ENCODE measurements at regions not wholly inside any gene's neighbourhood (a gene's known extent, or its start where the extent isn't known, plus 50 kb on each side); places are given as distances from the start of the nearest gene placed in this dataset.

- no peaks in the 10 kb centered on the region for H3K36me3 ChIP-seq (ENCODE audit: control insufficient read depth, insufficient read depth, low read length)
- no peak overlapping the region for H3K9ac ChIP-seq (ENCODE audit: low read length)
- no peaks in the 10 kb centered on the region for H3K9me3 ChIP-seq (ENCODE audit: control insufficient read depth, low read length)
- no peaks in the 10 kb centered on the region for H3K27me3 ChIP-seq (ENCODE audit: control insufficient read depth, insufficient read depth, low read length)
- H3K4me1 ChIP-seq (ENCODE audit: control insufficient read depth, insufficient read depth, low read length) = no peaks in the 10 kb centered on the region
- no peak overlapping the region for H3K4me3 ChIP-seq (ENCODE audit: low read length)
Observed at GRCh38 chr9:2284770-2285169, 269.6 kb downstream of the SMARCA2 start.

GRCh38 chr9:2285416-2286332, 270.5 kb downstream of the SMARCA2 start:
- H3K4me1 ChIP-seq (ENCODE audit: control insufficient read depth, insufficient read depth, low read length) = no peaks in the 10 kb centered on the region
- no peaks in the 10 kb centered on the region for H3K27me3 ChIP-seq (ENCODE audit: control insufficient read depth, insufficient read depth, low read length)
- no peaks in the 10 kb centered on the region for H3K9me3 ChIP-seq (ENCODE audit: control insufficient read depth, low read length)
- no peak overlapping the region for H3K9ac ChIP-seq (ENCODE audit: low read length)
- H3K4me3 ChIP-seq (ENCODE audit: low read length) = no peak overlapping the region
- no peaks in the 10 kb centered on the region for H3K36me3 ChIP-seq (ENCODE audit: control insufficient read depth, insufficient read depth, low read length)

DNA sequence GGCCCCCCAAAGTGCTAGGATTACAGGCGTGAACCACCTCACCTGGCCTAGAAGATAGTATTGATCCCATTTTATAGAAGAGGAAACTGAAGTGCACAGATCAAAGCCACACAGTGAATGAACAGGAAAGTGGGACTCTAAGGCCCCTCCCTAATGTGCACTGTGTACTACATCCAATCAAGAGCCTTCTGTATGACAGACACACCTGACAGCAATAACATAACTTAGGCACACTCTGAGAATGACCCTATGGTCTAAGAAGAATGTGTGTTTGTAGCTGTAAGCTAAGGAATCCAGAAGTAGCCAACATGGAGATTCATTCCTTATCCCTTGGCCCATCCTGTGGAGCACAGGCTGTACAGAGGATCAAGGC, 271.2 kb downstream of the SMARCA2 start:
- Histone ChIP-seq H3K4me3 (ENCODE audit: low read length) (no peak overlapping the region), H3K27me3 (ENCODE audit: control insufficient read depth, insufficient read depth, low read length) (no peaks in the 10 kb centered on the region), H3K9ac (ENCODE audit: low read length) (no peak overlapping the region), H3K36me3 (ENCODE audit: control insufficient read depth, insufficient read depth, low read length) (no peaks in the 10 kb centered on the region), H3K4me1 (ENCODE audit: control insufficient read depth, insufficient read depth, low read length) (no peaks in the 10 kb centered on the region), H3K9me3 (ENCODE audit: control insufficient read depth, low read length) (no peaks in the 10 kb centered on the region)

- H3K27me3 ChIP-seq (ENCODE audit: control insufficient read depth, insufficient read depth, low read length) = no peaks in the 10 kb centered on the region
- no peak overlapping the region for H3K4me3 ChIP-seq (ENCODE audit: low read length)
- no peaks in the 10 kb centered on the region for H3K9me3 ChIP-seq (ENCODE audit: control insufficient read depth, low read length)
- H3K9ac ChIP-seq (ENCODE audit: low read length) = no peak overlapping the region
- H3K4me1 ChIP-seq (ENCODE audit: control insufficient read depth, insufficient read depth, low read length) = peaks cover 4% of the 10 kb centered on the region
- H3K36me3 ChIP-seq (ENCODE audit: control insufficient read depth, insufficient read depth, low read length) = no peaks in the 10 kb centered on the region
Observed at GRCh38 chr9:2286825-2287455, 271.8 kb downstream of the SMARCA2 start.

- no peak overlapping the region for H3K9ac ChIP-seq (ENCODE audit: low read length)
- no peaks in the 10 kb centered on the region for H3K27me3 ChIP-seq (ENCODE audit: control insufficient read depth, insufficient read depth, low read length)
- no peaks in the 10 kb centered on the region for H3K36me3 ChIP-seq (ENCODE audit: control insufficient read depth, insufficient read depth, low read length)
- no peak overlapping the region for H3K4me3 ChIP-seq (ENCODE audit: low read length)
- H3K4me1 ChIP-seq (ENCODE audit: control insufficient read depth, insufficient read depth, low read length) = peaks cover 18% of the 10 kb centered on the region
- H3K9me3 ChIP-seq (ENCODE audit: control insufficient read depth, low read length) = no peaks in the 10 kb centered on the region
Observed at GRCh38 chr9:2288309-2288708, 273.2 kb downstream of the SMARCA2 start.

DNA sequence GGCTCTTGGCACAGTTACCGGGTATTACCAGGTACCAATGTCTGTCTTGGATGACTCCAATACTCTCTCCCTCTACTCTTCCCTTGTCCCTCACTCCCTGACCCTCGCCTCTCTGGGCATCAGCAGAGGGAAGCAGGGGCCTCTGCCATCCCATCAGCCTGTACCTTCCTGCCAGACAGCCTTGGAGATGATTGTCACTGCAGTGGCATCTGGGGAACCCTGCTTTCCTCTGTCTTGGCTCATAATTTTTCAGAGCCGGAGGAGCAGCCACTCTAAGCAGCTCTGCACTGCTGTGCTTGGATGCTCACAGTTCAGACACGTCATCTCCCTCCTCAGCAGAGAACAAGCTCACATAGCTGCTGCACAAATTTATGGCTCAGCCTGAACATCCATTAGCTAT, 274.1 kb downstream of the SMARCA2 start:
- Histone ChIP-seq H3K36me3 (ENCODE audit: control insufficient read depth, insufficient read depth, low read length) (no peaks in the 10 kb centered on the region), H3K4me3 (ENCODE audit: low read length) (no peak overlapping the region), H3K27me3 (ENCODE audit: control insufficient read depth, insufficient read depth, low read length) (no peaks in the 10 kb centered on the region), H3K4me1 (ENCODE audit: control insufficient read depth, insufficient read depth, low read length) (peaks cover 20% of the 10 kb centered on the region), H3K9me3 (ENCODE audit: control insufficient read depth, low read length) (no peaks in the 10 kb centered on the region), H3K9ac (ENCODE audit: low read length) (no peak overlapping the region)

DNA sequence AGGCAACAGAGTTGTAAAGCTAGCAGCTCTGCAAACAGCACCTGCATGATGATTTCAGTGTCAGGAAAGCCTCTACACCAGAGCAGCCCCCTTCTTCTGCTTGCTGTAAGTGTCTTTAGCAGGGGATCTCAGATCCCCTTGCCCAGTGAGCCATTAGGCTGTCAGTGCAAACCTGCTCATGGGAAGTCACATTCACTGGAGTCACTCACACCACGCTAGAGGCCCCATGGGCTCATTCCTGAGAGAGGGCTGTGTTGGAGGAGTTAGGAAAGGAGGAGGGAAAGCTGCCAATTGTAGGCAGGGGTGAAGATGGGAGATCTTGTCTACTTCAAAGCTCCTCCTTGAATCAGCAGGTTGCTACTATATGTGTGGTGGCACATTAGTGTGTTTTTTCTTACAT, 275.2 kb downstream of the SMARCA2 start:
- H3K9me3 ChIP-seq (ENCODE audit: control insufficient read depth, low read length) = no peaks in the 10 kb centered on the region
- no peak overlapping the region for H3K9ac ChIP-seq (ENCODE audit: low read length)
- no peaks in the 10 kb centered on the region for H3K27me3 ChIP-seq (ENCODE audit: control insufficient read depth, insufficient read depth, low read length)
- peaks cover 20% of the 10 kb centered on the region for H3K4me1 ChIP-seq (ENCODE audit: control insufficient read depth, insufficient read depth, low read length)
- H3K4me3 ChIP-seq (ENCODE audit: low read length) = no peak overlapping the region
- no peaks in the 10 kb centered on the region for H3K36me3 ChIP-seq (ENCODE audit: control insufficient read depth, insufficient read depth, low read length)

GRCh38 chr9:2291980-2292704, 277.0 kb downstream of the SMARCA2 start:
- no peak overlapping the region for H3K9ac ChIP-seq (ENCODE audit: low read length)
- no peaks in the 10 kb centered on the region for H3K9me3 ChIP-seq (ENCODE audit: control insufficient read depth, low read length)
- H3K4me3 ChIP-seq (ENCODE audit: low read length) = no peak overlapping the region
- H3K4me1 ChIP-seq (ENCODE audit: control insufficient read depth, insufficient read depth, low read length) = peaks cover 20% of the 10 kb centered on the region
- H3K27me3 ChIP-seq (ENCODE audit: control insufficient read depth, insufficient read depth, low read length) = no peaks in the 10 kb centered on the region
- H3K36me3 ChIP-seq (ENCODE audit: control insufficient read depth, insufficient read depth, low read length) = no peaks in the 10 kb centered on the region

GRCh38 chr9:2292733-2293132, 277.6 kb downstream of the SMARCA2 start:
- no peak overlapping the region for H3K4me3 ChIP-seq (ENCODE audit: low read length)
- H3K36me3 ChIP-seq (ENCODE audit: control insufficient read depth, insufficient read depth, low read length) = no peaks in the 10 kb centered on the region
- no peaks in the 10 kb centered on the region for H3K9me3 ChIP-seq (ENCODE audit: control insufficient read depth, low read length)
- no peak overlapping the region for H3K9ac ChIP-seq (ENCODE audit: low read length)
- peaks cover 20% of the 10 kb centered on the region for H3K4me1 ChIP-seq (ENCODE audit: control insufficient read depth, insufficient read depth, low read length)
- H3K27me3 ChIP-seq (ENCODE audit: control insufficient read depth, insufficient read depth, low read length) = no peaks in the 10 kb centered on the region

- Histone ChIP-seq H3K27me3 (ENCODE audit: control insufficient read depth, insufficient read depth, low read length) (no peaks in the 10 kb centered on the region), H3K36me3 (ENCODE audit: control insufficient read depth, insufficient read depth, low read length) (no peaks in the 10 kb centered on the region), H3K4me3 (ENCODE audit: low read length) (no peak overlapping the region), H3K4me1 (ENCODE audit: control insufficient read depth, insufficient read depth, low read length) (peaks cover 22% of the 10 kb centered on the region), H3K9me3 (ENCODE audit: control insufficient read depth, low read length) (no peaks in the 10 kb centered on the region), H3K9ac (ENCODE audit: low read length) (no peak overlapping the region)
Observed at GRCh38 chr9:2297771-2298170, 282.6 kb downstream of the SMARCA2 start.

GRCh38 chr9:2298217-2298616, 283.1 kb downstream of the SMARCA2 start:
- no peaks in the 10 kb centered on the region for H3K27me3 ChIP-seq (ENCODE audit: control insufficient read depth, insufficient read depth, low read length)
- no peak overlapping the region for H3K4me3 ChIP-seq (ENCODE audit: low read length)
- H3K36me3 ChIP-seq (ENCODE audit: control insufficient read depth, insufficient read depth, low read length) = no peaks in the 10 kb centered on the region
- H3K9ac ChIP-seq (ENCODE audit: low read length) = no peak overlapping the region
- H3K9me3 ChIP-seq (ENCODE audit: control insufficient read depth, low read length) = no peaks in the 10 kb centered on the region
- H3K4me1 ChIP-seq (ENCODE audit: control insufficient read depth, insufficient read depth, low read length) = peaks cover 18% of the 10 kb centered on the region

Data from mucosa of stomach (tissue), 1 donor.